Fibroblast of skin of left biceps (primary cell): ENCODE measurements at regions not wholly inside any gene's neighbourhood (a gene's known extent, or its start where the extent isn't known, plus 50 kb on each side); places are given as distances from the start of the nearest gene placed in this dataset.
"Not testable (repeated sequence)": the region's sequence is repeated elsewhere in the genome, so short reads cannot be mapped to it uniquely, and the experiment has no call there.

Experiments used
- DNase-seq, 2 experiments: peaks; one replicate each; pipeline ENCODE4 v3.0.0-alpha.2; 2013; ENCODE audit warnings: low read depth in 2 of 2

DNA sequence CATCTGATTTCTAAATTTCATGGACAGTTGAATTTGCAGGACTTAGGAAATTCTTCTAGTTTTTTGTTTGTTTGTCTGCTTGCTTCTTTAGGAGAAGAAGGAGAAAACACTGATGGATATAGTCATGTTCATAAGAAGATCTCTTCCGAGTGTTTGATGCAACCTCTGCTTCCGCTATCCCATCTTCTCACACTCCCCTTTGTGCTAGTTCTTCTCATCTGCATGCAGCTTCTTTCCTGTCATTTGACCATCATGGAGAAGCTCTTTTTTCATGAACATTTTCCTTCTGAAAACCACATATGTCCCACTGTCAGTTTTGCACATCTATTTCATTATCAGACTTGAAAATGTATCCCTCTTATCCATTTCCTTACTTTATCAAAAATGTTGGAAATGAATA is 346.9 kb upstream of the PRKCQ start:
- no peak for DNase-seq

DNA sequence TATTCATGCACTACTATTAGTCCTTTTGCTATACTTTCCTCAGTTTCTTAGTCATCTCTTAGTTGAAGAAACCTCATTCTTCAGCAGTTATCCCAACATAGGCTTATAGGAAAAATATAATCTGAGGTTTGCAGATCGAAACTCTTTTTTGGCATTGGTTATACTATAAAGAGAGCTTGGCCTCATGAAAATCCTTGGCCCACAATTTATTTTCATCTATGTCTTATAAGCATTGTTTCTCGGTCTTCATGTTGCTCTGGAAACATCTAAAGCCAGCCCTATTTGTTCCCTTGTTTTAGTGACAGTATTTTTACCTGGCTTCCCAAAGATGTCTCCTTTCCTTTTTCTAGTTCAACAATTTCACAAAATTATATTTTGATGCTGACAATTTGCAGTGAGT is 345.1 kb upstream of the PRKCQ start:
- DNase-seq, result no peak

DNA sequence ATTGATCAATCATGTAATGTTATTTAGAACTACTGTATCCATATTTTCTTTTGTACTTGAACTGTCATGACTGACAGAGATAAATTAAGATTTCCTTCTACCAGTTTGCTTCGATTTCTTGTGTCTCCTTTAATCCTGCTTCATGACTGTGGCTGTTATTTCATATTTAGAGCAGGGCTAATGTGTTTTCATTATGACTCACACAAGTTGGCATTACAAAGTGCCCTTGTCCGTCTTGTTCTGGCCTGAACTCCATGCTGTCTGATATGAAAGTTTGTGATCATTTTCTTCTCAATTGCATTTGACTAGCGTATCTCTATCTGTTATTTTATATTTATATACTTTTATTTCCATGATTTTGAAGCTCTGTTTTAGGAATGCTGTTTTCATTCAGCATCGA is 344.1 kb upstream of the PRKCQ start:
- no peak for DNase-seq

DNA sequence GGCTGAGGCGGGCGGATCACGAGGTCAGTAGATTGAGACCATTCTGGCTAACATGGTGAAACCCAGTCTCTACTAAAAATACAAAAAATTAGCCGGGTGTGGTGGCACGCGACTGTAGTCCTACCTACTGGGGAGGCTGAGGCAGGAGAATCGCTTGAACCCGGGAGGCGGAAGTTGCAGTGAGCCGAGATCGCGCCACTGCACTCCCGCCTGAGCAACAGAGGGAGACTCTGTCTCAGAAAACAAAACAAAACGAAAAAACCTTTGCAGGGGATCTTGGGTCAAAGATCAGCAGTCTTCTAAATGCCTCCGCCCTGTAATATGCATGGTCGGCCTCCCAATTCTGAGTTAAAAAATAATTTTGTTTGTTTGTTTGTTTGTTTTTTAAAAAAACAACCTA is 340.9 kb upstream of the PRKCQ start:
- DNase-seq, result not testable (repeated sequence)

DNA sequence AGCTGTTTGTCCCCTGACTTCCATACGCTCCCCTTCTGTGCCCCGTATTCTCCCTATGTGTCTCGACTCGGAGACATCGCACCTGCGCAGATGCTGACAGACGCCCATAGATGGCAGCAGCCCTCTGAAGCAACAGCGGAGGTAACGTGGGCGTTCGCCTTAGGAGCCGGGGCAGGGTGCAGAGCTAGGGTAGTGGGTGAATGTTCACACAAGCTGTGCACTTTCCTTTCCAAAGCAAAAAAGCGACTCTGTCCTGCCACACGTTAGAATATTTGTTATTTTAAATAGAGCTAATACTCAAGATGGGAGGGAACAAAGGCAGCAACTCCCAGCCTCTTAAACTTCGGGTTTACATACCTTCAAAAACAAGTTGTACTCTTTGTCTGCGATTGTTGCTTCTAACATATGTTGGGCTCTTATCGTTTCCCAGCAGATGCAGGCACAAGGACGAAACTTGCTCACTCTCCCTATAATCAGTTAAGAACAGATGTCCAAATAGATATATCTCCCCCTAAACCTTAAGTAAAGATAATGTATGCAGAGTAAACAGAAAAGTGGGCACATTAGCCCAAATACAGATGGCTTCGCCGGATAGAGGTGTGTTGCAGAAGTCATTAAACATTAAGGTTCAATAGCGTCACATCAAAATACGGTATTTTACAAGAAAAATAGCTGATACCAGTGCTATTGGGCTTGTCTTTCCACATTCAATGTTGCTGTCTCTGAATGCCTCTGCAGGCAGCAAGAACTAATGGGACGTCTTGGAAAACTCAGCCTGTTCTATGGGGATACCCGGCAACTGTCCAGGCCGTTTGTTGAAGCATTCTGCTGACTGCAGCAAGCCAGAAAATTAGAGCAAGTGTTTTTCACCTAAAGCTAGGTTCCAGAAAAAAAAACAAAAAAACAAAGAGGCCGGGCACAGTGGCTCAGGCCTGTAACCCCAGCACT is 340.3 kb upstream of the PRKCQ start:
- peak in 1 of 2 experiments; percentile 14 for DNase-seq

DNA sequence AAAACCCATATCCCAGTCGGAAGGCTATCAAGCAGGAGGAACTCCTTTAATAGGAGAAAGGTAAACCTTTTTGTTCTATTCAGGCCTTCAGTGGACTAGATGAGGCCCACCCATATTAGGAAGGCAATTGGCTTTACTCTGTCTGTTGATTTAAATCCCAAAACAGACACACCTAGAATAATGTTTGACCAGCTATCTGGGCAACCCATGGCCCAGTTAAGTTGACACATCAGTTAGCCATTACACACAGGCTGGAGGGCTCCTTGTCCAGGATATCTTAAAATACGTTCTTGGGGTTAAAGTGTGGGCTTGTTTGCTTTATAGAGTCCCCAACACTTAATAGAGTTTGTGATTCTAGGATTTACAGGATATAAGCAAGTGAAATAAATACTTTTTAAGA is 339.0 kb upstream of the PRKCQ start:
- no peak for DNase-seq

DNA sequence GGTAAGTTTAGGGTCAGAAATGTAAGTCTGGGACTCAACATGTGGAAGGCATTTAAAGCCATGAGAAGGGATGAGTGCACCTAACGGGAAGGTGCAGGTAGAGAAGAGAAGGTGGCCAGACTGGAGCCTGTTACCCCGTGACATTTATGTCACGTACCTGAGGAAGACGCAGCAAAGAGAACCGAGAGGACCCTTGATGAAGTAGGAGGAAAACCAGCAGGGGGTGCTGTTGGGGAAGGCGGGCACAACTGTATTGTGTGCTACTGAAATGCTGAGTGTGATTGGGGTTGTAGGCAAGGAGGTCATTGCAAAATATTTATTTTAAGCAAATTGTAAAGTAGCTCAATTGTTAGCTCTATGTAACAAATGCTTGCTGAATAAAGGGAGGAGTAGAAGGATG is 338.2 kb upstream of the PRKCQ start:
- no peak for DNase-seq

DNA sequence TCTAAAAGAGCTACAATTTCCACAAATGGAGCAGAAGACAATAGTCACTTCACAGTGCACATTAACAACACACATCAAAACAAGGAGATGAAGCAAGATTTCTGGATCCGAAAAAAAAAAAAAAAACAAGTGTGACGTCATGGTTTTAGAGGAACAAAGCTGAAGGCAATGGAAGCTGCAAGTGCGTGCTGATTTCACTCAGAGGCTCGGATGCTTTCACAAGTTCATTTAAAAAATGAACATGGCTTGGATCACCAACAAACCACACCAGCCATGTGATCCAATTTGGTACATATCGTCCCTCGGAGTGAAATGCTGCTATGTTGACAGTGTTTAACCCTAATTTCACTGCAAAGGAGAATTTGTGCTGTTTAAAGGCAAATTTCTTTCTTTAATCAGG is 337.0 kb upstream of the PRKCQ start:
- no peak for DNase-seq

DNA sequence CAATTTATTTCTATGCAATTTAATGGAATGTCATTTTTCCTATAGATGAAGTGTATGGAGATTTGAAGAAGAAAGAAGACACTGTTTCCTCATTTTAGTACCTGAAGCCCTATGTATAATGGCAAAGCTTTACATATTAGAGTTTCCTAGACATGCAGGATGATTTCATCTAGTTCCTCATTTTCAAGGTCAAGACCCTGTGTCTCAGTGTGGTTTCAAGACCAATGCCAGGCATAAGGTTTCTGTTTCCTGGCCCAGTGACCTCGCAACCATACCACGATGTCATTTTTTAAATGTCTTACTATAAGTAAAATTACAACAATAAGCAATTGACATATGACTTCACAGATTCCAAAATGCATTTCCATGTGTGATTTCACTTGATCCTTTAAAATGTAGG is 336.5 kb upstream of the PRKCQ start:
- DNase-seq, result no peak

DNA sequence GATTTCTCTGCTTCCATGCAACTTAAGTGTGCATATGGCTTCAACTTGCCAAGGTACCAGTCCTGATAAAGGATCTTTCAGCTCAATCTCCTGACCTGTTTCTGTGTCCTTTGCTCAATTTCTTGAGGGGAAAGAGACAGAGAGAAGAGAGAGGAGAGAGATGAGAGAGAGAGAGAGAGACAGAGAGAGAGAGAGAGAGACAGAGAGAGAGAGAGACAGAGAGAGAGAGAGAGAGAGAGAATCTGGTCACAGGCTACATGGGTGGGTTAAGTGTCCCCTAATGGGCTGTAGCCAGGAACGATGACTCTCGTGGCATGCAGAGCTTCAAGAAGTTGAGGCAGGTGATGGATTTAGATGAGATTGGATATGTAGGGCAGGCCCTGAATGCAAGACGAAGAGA is 335.2 kb upstream of the PRKCQ start:
- DNase-seq, result no peak

DNA sequence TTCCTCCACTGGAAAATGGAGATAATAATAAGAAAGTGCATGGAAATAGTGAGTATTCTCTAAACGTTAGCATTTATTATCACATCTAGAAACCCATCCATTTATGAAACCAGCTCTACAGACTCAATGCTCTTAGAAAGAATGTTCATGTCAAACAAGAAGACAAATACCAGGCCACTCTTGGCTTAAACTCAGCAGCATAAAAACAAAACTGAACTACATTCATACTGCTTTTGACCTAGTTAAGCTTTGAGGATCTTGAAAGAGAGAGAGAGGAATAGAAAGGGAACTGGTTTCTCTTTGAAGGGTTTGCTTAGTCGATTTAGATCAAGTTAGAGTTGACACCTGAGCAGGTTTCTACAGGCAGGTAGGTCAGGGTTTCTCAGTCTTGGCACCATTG is 332.9 kb upstream of the PRKCQ start:
- no peak for DNase-seq

DNA sequence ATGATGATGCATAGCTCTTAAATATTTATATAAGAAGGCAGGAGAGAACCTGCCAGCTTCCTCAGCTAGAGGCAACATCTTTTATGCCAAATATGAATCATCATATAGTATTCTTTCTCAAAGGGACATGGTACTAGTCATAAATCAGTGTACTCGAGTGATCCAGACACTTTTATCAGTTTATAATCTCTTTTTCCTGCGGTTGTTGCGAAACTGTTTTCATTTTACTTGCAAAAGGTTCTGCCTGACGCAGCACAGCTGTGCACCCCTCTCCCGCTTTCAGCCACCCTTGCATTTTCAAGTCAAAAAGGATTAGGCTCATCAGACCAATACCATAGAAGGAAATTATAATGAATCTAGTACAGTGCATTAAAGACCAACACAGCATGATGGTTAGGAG is 332.3 kb upstream of the PRKCQ start:
- DNase-seq, result no peak

DNA sequence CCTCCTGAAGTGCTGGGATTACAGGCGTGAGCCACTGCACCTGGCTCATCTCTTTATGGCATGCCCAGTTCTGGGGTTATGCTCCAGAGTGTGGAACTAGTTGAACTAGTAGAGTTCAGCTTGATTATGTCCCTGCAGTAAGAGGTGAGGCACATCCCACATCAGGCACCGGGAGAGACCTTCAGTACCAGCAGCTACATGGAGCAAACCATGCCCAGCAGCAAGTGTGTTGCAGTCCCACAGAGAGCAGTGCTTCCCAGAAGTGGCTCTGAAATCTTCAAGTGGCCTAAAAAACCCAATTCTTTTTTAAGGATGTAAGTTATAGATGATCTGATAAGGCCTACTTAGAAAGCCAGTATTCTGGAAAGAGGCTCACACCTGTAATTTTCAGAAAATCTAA is 331.9 kb upstream of the PRKCQ start:
- DNase-seq, result no peak

DNA sequence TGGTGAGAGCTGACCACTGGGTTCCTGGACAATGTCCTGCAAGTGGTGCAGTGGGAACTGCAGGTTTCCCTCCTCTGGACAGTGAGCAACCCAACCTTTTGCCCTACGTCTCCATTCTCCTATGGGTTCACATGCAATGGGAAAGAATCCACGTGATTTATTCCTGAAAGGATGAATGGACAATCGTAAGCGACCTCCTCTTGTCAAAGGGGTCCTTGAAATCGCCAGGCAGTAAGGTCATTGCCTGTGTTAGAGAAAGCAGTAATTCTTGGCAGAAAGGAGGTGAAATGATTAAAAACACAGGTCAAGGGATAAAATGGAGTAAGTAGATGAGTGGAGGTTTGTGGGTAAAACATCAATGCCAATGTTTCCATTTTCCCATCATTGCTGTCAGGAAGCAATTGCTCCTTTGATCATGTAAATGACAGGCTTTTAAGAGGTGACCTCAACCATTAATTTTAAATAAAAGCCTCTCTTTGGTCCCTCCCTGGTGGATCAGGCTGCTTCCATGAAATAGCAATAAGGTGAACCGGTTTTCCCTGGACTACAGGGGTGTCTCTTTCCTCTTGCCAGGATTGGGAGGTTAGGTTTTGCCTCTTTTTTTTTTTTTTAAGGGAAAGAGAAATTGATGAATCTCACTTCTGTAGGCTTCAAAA is 330.0 kb upstream of the PRKCQ start:
- DNase-seq, result no peak

DNA sequence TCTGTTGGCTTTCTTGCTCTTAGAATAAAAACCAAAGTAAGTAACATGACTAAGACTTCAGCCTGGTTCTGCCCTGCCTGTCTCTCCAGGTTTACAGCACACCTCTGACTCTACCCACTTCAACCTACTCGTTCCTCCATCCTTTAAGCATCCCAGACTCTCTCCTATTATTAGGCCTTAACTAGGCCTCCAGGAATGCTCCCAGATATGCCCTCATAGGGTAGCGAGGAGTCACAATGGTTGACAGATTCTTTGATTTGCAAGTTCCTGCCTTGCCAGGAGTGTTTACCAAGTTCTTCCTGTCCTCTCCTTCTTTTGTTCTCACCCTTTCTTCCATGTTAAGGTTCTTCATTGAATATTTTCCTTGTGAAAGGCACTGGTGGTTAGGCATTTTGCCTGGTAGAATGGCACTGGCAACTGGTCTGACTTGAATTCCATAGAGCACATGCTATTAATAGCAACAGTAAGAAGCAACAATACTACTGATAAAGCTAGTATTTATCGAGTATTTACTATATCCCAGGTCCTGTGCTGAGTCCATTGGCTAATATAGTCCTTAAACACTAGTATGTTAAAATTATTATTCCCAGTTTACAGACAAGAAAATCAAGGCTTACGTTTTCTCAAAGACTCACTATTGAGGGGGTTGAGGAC is 327.9 kb upstream of the PRKCQ start:
- no peak for DNase-seq

DNA sequence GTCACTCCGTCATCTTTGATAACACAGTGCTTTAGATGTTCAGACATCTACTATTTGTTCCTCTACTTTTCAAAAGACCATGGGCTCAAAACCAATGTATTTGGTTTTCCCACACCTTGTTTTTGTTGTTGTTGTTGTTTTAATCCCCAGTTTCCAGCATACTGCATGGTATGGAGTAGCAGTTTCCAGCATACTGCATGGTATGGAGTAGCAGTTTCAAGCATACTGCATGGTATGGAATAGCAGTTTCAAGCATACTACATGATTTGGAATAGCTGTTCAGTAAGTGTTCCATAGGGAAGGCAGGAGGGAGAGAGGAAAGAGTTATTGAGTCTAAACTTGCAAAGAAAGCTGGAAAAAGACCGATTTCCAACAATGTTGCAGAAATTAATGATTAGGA is 314.3 kb upstream of the PRKCQ start:
- no peak for DNase-seq

DNA sequence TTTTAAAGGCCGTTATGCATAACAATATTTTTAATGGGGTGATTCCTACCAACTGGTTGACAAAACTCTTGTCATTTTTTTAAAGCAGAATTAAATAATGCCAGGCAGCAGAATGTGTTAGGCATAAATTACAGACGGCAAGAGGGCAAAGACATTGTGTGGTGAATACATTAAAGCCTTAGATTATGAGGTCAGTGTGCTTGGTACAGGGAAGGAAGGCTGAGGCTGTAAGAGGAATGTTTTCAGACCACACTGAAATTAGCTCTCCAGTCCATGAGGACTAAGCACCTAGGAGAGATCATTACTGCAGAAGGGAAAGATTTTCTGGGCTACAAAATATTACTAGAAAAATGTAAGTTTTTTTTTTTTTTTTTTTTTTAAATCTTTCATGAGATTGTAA is 312.8 kb upstream of the PRKCQ start:
- DNase-seq, result no peak

DNA sequence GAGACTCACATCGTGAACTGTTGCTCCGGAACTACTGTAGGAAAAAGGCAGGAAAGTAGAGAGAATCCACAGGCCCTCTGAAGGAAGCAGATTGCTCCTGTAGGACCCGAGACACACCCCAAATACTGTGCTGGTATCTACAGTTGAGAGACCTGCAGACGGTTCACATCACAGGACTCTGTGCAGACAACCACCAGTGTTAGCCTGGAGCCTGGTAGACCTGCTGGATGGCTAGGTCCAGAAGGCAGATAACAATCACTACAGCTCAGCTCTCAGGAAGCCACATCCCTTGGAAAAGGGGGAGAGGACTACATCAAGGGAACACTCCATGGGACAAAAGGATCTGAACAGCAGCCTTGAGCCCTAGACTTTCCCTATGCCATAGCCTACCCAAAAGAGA is 311.8 kb upstream of the PRKCQ start:
- DNase-seq, result no peak

DNA sequence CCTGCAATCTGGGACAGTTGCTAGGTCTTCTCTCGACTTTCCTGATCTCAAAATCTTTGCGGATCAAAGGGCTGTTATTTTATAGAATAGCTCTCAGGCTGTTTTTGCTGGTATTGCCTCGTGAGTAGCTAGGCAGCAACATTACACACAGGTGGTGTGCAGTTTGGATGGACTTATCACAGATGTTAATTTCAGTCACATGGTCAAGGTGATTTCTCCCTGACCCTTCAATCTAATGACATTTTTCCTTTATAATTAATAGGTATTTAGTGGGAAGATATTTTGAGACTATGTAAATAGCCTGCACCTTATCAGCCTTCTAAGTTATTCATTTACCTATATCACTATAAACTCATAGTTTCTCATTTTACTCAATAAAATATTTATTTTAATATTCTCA is 309.6 kb upstream of the PRKCQ start:
- no peak for DNase-seq

DNA sequence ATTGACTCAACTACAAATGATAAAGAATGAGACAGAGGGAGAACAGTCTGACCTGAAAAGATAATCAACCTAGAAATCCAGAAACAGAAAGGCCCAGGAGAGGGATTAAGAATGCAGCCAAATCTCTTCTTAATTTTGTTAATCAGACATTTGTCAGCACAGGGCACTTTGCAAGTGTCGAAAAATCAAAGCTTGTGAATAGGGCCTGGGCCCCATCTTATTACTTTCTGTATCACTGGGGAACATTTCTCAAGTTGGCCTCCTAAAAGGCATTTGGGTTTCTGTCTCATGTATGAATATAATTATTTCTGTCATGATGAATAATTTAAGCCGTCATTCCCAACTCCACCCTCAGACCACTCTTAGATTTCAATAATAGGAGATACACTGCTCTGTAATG is 308.4 kb upstream of the PRKCQ start:
- no peak for DNase-seq

DNA sequence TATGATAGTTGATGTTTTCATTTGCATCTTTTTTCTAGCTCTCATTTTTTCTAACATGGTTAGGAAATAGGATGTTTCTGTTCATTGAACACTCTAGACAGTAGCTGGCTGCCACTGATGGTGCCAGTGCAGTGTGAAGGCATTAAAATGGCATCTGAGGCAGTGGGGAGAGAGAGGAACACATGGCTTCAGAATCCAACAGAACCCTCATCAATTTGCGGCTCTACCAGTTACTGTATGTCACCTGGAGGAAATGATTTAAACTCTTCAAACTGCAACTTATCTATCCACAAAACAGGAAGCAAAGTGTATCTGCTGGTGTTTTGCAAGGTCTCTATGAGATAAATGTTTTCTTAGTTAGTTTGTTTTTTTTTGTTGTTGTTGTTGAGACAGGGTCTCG is 305.2 kb upstream of the PRKCQ start:
- no peak for DNase-seq

DNA sequence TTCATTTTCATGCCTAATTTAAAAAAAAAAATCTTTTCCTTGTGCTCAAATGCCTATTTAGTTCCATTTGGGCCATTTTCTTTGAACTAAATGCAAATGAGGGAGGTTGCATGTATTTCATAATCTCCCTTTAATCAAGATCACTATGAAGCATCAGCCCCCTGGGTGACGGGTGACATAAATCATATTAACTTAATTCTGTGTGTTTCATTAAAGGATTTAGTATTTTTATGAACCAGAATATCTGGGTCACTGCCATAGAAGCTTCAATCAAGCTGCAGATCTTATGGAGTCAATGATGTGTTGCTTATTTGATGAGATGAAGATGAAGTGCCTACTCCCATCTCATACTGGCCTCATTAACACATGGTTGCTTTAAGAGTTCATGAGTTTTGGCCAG is 301.9 kb upstream of the PRKCQ start:
- DNase-seq, result no peak
